Muscle of leg (tissue), 3 donors: ENCODE measurements at regions not wholly inside any gene's neighbourhood (a gene's known extent, or its start where the extent isn't known, plus 50 kb on each side); places are given as distances from the start of the nearest gene placed in this dataset.

Experiments
- DNase-seq: peaks from one replicate; pipeline ENCODE4 v3.0.0; 2013
- H3K27ac ChIP-seq: one replicate; pipeline ENCODE4 v1.5.1; 2013; ENCODE audit warnings: mild to moderate bottlenecking, low read length, control low read depth
- H3K27me3 ChIP-seq: one replicate; pipeline ENCODE4 v1.6.1; 2013; ENCODE audit warnings: low read length; ENCODE audit not compliant: control insufficient read depth, insufficient read depth
- H3K36me3 ChIP-seq: one replicate; pipeline ENCODE4 v1.6.1; 2013; ENCODE audit warnings: low read length; ENCODE audit not compliant: control insufficient read depth, insufficient read depth
- H3K4me1 ChIP-seq: one replicate; pipeline ENCODE4 v1.6.1; 2013; ENCODE audit warnings: low read length; ENCODE audit not compliant: control insufficient read depth, insufficient read depth
- H3K4me3 ChIP-seq: one replicate; pipeline ENCODE4 v1.5.1; 2013; ENCODE audit warnings: low read length, control low read depth
- H3K9me3 ChIP-seq: replicated peaks from 2 replicates; pipeline ENCODE4 v1.6.1; 2013; ENCODE audit warnings: low read depth, low read length; ENCODE audit not compliant: control insufficient read depth
- WGBS: methylation state at CpG from one replicate; pipeline ENCODE4 v1.1.5; 2013; ENCODE audit warnings: missing lambda C conversion rate; ENCODE audit not compliant: insufficient coverage; 5-methylcytosine and 5-hydroxymethylcytosine counted together

DNA sequence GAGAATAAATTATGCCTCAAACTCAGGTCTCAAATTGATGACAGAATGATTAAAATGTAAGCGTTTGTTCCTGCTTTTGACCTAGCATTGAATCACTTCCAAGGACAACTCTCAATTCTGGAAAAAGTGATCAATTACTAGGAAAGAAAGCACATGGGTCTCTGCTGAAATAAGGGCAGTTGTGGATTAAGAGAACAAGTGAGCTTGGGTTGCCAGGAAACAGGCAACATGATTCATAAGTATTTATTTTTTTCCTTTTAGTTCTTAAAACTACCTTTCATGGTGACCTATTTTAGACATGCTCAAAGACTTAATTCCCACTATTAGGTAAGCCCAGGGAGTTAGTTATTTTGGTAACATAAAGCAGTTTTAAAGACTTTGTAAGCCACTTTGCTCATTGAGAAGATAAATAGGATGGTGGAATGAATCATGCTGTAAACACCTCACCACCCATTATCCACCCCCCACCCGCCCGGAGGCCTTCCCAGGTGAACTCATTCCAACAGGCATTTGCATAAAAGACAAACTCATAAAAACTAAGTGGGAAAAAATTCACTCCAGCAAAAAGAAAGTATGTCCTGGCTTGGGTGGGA lies 728.3 kb downstream of the SORCS1 start:
- Histone ChIP-seq H3K36me3 (no peaks in the 10 kb centered on the region), H3K4me1 (no peaks in the 10 kb centered on the region), H3K27me3 (no peaks in the 10 kb centered on the region), H3K4me3 (no peak overlapping the region), H3K9me3 (no peaks in the 10 kb centered on the region), H3K27ac (no peak overlapping the region)
- WGBS: no CpG with 5 or more reads among the region's 3 CpGs
- peak; percentile 13 for DNase-seq

DNA sequence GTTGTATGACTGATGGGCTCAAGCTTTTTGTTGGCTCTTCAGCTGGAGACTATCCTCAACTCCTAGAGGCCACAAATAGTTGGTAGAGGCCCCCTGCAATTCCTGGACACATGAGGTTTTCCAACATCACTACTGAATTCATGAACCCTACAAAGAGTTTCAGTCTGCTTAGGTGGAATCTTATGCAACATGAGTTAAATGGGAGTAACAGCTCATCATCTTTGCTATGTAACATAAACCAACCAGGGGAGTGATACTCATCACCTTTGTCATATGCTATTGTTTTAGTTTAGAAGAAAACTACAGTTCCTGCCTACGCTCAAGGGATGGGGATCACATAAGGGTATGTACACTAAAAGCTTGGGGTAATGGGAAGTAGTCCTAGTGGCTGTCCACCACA lies 729.4 kb downstream of the SORCS1 start:
- DNase-seq: no peak
- Histone ChIP-seq H3K27ac (no peak overlapping the region), H3K4me3 (no peak overlapping the region), H3K4me1 (no peaks in the 10 kb centered on the region), H3K36me3 (no peaks in the 10 kb centered on the region), H3K9me3 (no peaks in the 10 kb centered on the region), H3K27me3 (no peaks in the 10 kb centered on the region)
- no CpG with 5 or more reads among the region's 1 CpG for WGBS

DNA sequence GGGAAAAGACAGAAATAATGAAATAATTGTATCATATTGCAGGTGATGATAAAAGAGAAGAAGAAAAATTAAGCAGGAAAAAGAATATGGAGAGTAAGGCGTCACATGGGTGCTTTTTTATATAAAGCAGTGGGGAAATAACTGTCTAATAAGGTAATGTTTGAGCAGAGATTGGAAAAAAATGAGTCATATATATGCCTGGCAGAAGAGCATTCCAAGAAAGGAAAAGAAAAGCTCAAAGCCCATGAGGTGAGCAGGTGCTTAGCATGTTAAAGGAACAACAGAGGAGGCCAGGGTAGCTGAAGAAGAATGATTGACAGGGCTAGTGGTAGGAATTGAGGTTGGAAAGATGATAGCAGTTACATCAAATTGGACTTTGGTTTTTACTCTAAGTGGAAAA lies 739.5 kb downstream of the SORCS1 start:
- 79% methylated on average over 1 of the region's 1 CpG for WGBS
- Histone ChIP-seq H3K4me3 (no peak overlapping the region), H3K4me1 (no peaks in the 10 kb centered on the region), H3K27ac (no peak overlapping the region), H3K36me3 (no peaks in the 10 kb centered on the region), H3K9me3 (no peaks in the 10 kb centered on the region), H3K27me3 (no peaks in the 10 kb centered on the region)
- no peak for DNase-seq

DNA sequence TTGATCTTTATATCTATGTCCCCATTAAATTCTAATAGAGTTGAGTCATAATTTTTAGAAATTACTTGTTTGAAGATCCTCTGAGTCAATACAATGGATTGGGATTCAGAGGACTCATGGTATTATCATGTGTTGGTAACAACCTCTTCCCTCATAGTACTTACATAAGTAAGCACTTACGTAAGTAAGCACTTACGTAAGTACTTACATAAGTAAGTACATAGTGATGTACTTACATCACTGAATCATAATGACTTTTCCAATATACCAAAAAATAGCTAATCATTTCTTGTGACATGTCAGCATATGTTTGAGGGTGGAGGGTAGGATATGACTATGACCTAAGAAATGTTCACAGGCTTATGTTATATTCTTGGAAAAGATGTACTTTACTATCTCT lies 740.5 kb downstream of the SORCS1 start:
- H3K9me3 ChIP-seq: no peaks in the 10 kb centered on the region
- no CpG with 5 or more reads among the region's 2 CpGs for WGBS
- no peaks in the 10 kb centered on the region for H3K36me3 ChIP-seq
- peak; percentile 39 for DNase-seq
- H3K4me1 ChIP-seq: no peaks in the 10 kb centered on the region
- no peak overlapping the region for H3K27ac ChIP-seq
- no peak overlapping the region for H3K4me3 ChIP-seq
- H3K27me3 ChIP-seq: no peaks in the 10 kb centered on the region

DNA sequence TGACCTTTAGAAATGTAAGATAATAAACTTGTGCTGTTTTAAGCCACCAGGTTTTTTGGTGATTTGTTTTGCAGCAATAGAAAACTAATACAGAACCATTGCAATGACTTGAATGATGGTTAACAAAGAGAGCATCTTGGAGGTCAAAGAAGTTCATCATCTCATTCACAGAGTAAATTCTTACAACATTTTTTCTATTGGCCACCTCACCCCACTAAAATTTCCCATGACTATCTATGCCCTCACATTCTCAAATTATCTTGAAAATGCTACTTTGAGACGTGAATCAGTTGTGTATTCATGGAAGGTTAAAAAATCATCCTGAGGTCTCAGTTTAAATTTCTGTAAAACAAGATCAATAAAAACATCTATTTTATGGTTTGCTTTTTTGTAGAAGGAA lies 754.2 kb downstream of the SORCS1 start:
- H3K27me3 ChIP-seq: no peaks in the 10 kb centered on the region

DNA sequence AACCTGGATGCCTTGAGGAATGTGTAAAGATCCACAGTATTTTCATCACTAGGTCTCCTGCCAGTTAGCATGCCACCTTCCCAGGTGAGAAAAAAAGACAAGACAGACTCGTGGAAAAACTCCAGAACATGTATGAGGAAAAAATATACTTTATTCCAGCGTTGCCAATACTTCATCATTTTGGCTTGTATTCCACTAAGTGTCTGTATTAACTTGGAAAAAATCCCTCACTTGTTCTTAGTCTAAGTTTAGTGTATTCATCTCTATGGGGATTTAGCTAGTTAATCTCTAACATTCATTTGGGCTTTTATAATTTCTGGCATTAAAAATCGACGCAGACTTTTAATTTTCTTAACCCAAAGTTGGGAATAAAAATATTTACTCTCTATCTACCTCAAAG lies 759.4 kb downstream of the SORCS1 start:
- Histone ChIP-seq H3K27ac (no peak overlapping the region), H3K27me3 (no peaks in the 10 kb centered on the region), H3K9me3 (no peaks in the 10 kb centered on the region), H3K36me3 (no peaks in the 10 kb centered on the region), H3K4me1 (no peaks in the 10 kb centered on the region), H3K4me3 (no peak overlapping the region)
- WGBS: no CpG with 5 or more reads among the region's 4 CpGs
- peak; percentile 59 for DNase-seq

More for the DNA sequence above, 754.2 kb downstream of the SORCS1 start:
- H3K4me3 ChIP-seq: no peak overlapping the region
- no CpG with 5 or more reads among the region's 1 CpG for WGBS
- no peaks in the 10 kb centered on the region for H3K9me3 ChIP-seq
- DNase-seq: no peak
- H3K27ac ChIP-seq: no peak overlapping the region
- no peaks in the 10 kb centered on the region for H3K4me1 ChIP-seq
- no peaks in the 10 kb centered on the region for H3K36me3 ChIP-seq

DNA sequence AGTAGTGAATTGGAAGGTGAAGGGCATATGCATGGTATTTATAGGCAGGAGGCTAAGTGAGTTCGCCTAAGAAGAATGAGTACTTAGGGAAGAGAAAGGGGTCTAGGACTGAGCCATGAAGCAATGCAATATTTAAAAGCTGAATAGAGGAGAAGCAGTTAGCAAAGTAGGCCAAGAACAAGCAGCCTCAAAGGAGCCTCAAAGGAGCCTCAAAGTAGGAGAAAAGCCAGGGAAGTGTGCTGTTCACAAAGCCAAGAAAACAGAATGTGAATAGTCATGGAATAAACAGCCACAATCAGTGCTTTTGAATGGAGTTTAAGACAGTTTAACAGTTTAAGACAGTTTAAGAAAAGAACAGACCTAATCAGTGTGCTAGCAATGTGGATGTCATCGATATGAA lies 762.0 kb downstream of the SORCS1 start:
- H3K36me3 ChIP-seq: no peaks in the 10 kb centered on the region
- H3K4me3 ChIP-seq: no peak overlapping the region
- H3K4me1 ChIP-seq: peaks cover 3% of the 10 kb centered on the region
- H3K27ac ChIP-seq: peak overlapping the region; percentile 42
- 64% methylated on average over 2 of the region's 2 CpGs for WGBS
- no peaks in the 10 kb centered on the region for H3K9me3 ChIP-seq
- DNase-seq: peak; percentile 93
- H3K27me3 ChIP-seq: no peaks in the 10 kb centered on the region

DNA sequence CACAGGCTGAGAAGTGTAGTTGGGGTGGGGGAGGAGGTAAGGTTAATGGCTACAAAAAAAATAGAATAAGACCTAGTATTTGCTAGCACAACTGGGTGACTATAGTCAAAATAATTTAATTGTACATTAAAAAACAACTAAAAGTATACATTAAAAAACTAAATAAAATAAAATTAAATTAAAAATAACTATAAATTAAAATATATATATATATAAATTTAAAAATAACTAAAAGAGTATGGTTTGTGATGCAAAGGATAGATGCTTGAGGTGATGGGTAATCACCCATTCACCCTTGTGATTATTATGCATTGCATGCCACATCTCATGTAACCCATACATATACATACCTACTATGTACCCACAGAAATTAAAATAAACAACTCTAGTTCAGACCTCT lies 762.5 kb downstream of the SORCS1 start:
- Histone ChIP-seq H3K4me3 (no peak overlapping the region), H3K4me1 (peaks cover 3% of the 10 kb centered on the region), H3K27ac (no peak overlapping the region), H3K36me3 (no peaks in the 10 kb centered on the region), H3K27me3 (no peaks in the 10 kb centered on the region), H3K9me3 (no peaks in the 10 kb centered on the region)
- DNase-seq: no peak

DNA sequence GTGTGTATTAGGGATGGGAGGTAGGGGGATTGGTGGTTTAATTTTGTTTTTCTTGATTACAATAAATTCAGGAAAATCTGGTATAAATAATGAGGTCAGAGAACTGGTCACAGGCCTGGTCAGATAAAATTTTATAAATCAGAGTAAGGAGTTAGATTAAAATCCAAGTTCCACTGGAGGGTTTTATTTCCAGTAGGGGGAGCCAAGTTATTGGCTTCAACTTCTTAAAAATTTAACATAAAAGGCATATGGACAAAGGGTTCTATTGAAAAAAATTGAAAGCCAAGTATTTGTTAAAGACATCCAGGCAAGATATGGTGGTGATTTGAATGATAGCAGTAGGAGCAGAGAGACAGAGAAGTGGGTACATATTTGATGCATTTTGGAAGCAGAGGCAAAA lies 763.3 kb downstream of the SORCS1 start:
- Histone ChIP-seq H3K4me3 (no peak overlapping the region), H3K27ac (no peak overlapping the region), H3K36me3 (no peaks in the 10 kb centered on the region), H3K4me1 (peaks cover 3% of the 10 kb centered on the region), H3K9me3 (no peaks in the 10 kb centered on the region), H3K27me3 (no peaks in the 10 kb centered on the region)
- DNase-seq: no peak

DNA sequence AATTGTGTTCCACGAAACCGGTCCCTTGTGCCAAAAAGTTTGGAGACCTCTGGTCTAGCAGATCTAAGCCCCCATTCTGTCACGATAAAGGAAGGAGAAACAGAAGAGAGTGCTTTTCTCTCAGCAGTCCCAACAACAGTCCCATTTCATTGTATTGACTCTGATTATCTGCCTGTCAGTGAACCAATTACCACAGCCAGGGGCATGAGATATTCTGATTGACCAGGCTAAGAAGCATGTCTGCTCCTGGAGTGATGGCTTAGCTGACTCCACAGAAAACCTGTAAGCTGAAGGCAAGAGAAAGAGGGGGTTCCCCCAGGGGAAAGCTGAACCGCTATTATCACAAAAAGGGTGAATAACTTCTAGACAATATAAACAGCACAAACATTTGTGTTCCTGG lies 765.4 kb downstream of the SORCS1 start:
- no peak overlapping the region for H3K4me3 ChIP-seq
- no CpG with 5 or more reads among the region's 4 CpGs for WGBS
- no peaks in the 10 kb centered on the region for H3K9me3 ChIP-seq
- peaks cover 3% of the 10 kb centered on the region for H3K4me1 ChIP-seq
- H3K27me3 ChIP-seq: no peaks in the 10 kb centered on the region
- DNase-seq: no peak
- H3K36me3 ChIP-seq: no peaks in the 10 kb centered on the region
- no peak overlapping the region for H3K27ac ChIP-seq

DNA sequence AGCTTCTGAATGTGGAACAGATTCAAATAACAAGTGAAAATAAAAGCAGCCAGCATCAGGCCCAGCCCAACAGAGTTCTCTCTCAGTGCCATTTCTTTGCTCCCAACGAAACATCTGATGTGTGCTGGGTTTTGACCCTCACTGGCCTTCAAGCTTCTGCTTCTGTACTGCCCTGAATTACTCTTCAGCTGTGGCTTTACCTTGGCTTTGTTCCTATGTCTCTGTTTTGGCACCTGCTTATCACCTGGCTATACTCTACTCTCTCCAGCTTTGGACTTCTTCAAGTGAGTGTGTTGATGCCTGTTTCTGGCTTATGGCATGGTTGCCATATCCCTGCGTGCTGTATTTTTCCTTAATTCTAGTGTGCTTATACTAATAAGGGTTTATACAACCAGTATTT lies 768.3 kb downstream of the SORCS1 start:
- 43% methylated on average over 1 of the region's 2 CpGs for WGBS
- no peaks in the 10 kb centered on the region for H3K36me3 ChIP-seq
- no peak for DNase-seq
- no peak overlapping the region for H3K4me3 ChIP-seq
- no peak overlapping the region for H3K27ac ChIP-seq
- H3K27me3 ChIP-seq: no peaks in the 10 kb centered on the region
- H3K9me3 ChIP-seq: no peaks in the 10 kb centered on the region
- H3K4me1 ChIP-seq: peaks cover 6% of the 10 kb centered on the region
